Retinal pigment epithelial cell (primary cell): ENCODE measurements at regions not wholly inside any gene's neighbourhood (a gene's known extent, or its start where the extent isn't known, plus 50 kb on each side); places are given as distances from the start of the nearest gene placed in this dataset.

ENCODE experiments used
- DNase-seq: peaks from one replicate; pipeline ENCODE4 v3.0.0-alpha.2; 2010; ENCODE audit warnings: low read depth
- H3K4me3 ChIP-seq: 2 replicates; pipeline ENCODE4 v1.5.1; 2011; ENCODE audit warnings: mild to moderate bottlenecking, low read length, control low read depth, moderate library complexity
- TF ChIP-seq, protein P1 (sequence below): conservative IDR thresholded peaks from 2 replicates; pipeline ENCODE4 v1.5.1; 2011; ENCODE audit warnings: low read depth, low read length, control low read depth, inconsistent platforms

DNA sequence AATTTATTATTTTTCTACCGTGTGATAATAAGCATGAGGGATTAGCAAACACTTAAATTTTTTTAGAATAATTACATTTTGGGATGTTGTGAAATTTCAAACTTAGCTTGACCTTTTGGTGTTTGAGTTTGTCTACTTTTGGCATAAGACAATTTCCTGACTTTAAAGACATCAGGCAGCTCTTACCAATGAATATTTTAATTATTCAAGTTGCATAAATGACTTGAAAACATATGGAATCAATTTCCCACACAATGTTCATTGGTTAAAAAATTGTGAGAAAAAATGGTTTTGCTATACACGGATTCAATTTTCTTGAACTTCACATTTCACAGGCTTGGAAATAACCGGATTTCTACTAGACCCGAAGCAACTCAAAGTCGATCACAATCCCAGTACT lies 243.4 kb downstream of the IKZF2 start:
- TF ChIP-seq, protein P1, sequence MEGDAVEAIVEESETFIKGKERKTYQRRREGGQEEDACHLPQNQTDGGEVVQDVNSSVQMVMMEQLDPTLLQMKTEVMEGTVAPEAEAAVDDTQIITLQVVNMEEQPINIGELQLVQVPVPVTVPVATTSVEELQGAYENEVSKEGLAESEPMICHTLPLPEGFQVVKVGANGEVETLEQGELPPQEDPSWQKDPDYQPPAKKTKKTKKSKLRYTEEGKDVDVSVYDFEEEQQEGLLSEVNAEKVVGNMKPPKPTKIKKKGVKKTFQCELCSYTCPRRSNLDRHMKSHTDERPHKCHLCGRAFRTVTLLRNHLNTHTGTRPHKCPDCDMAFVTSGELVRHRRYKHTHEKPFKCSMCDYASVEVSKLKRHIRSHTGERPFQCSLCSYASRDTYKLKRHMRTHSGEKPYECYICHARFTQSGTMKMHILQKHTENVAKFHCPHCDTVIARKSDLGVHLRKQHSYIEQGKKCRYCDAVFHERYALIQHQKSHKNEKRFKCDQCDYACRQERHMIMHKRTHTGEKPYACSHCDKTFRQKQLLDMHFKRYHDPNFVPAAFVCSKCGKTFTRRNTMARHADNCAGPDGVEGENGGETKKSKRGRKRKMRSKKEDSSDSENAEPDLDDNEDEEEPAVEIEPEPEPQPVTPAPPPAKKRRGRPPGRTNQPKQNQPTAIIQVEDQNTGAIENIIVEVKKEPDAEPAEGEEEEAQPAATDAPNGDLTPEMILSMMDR: no peak
- no peak overlapping the region for H3K4me3 ChIP-seq
- DNase-seq: no peak

DNA sequence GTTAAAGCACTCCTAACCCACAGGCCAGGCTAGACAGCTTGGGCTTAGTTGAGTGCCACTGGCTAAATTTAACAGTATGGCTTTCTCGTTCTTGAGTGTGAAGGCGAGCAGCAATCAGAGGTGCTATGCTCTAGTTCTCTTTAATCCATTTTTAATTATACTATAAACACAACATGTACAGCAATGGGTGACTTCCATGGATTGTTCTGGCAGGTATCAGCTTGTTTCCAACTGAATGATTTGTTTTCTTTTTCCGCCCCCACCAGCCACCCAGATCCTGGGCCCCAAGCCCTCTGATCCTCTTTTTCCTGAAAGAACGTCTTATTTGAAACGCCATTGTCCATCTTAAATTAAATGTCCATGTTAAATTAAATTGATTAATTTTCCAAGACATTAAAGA lies 244.8 kb downstream of the IKZF2 start:
- DNase-seq: no peak
- TF ChIP-seq, protein P1: no peak
- no peak overlapping the region for H3K4me3 ChIP-seq

DNA sequence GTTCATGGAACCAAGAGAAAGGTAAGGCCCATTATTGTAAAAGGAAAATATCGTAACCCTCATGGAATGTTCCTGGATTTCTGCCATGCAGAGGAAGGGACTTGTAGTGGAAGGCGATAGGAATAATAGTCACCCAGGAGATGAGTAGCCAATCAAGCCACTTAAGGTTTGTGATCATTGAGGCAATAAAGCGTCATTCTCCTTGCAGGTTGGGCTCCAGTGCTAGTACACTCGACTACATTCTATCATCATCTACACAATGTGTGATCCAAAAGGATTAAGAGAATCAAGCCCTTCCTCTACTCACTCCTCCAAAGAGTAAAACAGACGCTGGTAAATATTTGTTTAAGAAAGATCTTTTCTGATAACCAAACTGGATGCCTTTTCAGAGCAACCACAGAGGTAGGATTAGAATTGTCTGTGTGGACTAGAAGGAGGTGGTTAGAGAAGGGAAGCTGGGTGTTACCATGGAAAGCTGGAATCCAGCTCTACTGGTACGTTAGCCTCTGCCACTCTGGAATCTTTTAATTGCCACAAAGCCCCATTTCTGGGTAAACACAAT lies 245.7 kb downstream of the IKZF2 start:
- peak; percentile 75 for DNase-seq
- TF ChIP-seq, protein P1: no peak
- H3K4me3 ChIP-seq: no peak overlapping the region

DNA sequence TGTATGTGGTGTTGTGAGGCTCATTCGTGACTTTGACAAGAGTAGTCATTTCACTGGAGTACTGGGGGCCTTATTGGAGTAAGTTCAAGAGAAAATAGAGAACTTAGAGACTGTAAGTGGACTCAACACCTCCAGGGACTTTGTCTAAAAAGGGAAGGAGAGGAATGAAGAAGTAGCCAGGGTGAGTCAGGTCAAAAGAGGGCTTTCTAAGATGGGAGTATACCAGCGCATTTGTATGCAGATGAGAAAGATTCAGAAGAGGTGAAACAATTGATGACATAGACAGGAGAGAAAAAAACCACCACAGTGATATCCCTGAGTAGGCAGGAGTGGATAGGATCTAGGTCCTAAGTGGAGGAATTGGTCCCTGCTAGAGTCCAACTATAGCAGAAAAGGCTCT lies 246.8 kb downstream of the IKZF2 start:
- DNase-seq: no peak
- TF ChIP-seq, protein P1: no peak
- no peak overlapping the region for H3K4me3 ChIP-seq

DNA sequence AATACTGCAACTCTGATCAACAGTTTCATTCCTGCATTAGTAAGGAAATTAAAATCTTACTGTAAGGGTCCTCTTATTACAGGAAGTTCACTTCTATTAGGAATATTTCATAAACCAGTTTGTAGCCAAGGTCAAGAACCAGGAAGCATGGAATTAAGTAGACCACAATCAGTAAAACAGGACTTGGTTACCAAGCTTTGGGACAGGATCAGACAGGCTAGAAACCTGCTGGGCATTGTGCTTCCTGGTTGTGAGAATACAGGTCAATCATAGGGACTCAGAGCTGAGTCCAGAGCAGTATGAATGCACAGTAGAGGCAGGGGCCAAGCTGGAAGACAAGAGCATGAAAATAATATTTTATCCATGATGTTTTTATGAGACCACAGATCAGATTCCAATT lies 248.0 kb downstream of the IKZF2 start:
- no peak for DNase-seq
- TF ChIP-seq, protein P1: no peak
- no peak overlapping the region for H3K4me3 ChIP-seq

DNA sequence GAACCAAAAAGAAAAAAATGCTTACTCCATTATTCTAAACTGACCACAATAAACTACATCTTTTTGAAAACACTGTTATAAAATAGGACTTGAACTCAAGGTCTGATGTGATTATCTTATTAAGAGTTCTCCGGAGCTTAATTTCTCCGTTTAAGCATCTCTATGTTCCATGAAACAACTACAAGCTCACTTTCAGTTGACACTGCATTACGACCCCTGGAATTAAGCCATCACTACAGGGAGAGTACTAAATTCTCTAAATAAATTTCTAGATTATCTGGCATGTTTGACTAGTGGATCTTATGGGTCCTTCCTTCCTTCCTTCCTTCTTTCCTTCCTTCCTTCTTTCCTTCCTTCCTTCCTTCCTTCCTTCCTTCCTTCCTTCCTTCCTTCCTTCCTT lies 249.0 kb downstream of the IKZF2 start:
- H3K4me3 ChIP-seq: no peak overlapping the region
- no peak for DNase-seq
- TF ChIP-seq, protein P1: no peak

DNA sequence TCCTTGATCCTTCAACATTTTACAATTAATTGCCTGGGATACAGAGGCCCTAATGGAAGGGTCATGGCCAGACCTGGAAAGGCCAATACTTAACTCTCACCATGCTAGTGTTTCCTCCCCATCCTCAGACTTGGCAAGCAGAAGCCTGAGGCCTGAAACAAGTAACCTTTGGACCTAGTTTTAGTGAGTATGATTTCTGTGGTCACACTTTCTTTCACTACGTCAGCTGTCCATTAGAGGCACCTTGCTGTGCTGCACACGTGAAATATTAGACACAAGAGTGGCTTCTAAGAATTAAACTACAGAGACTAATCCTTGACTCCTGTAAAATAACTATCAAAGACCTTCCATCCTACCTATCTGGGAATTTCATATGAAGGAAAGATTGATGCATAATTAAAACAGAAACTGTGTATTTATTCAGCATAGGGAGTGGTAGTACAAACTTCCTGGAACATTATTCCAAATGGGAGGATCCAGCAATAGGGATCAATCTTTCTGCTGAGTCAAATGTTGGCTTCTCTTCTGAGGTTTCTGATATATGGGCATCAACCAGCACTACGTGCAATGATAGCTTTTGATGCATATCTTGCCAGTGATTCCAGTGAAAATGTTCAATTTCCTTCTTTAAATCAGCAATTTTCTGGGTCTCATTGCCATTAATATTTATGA lies 249.7 kb downstream of the IKZF2 start:
- TF ChIP-seq, protein P1: no peak
- H3K4me3 ChIP-seq: no peak overlapping the region
- DNase-seq: no peak
